WTC11 (cell line): ENCODE measurements at regions not wholly inside any gene's neighbourhood (a gene's known extent, or its start where the extent isn't known, plus 50 kb on each side); places are given as distances from the start of the nearest gene placed in this dataset.
A peak's percentile ranks its signal among the peaks of the same experiment; 100 is the strongest.

ENCODE experiments used
- ATAC-seq: fragments of 200-7000 bp; cut with Tn5 transposase; 2 replicates; pipeline ENCODE4 v1.10.0; 2021; ENCODE audit warnings: mild to moderate bottlenecking, moderate library complexity
- CTCF ChIA-PET: fragments of 300-600 bp; sonication (Branson Sonifier 250); formaldehyde crosslinking; loops from one replicate; lab custom pipeline; 2021; ENCODE audit warnings: antibody characterized with exemption; lab: Charles Lee
- POLR2A ChIA-PET: fragments of 350-600 bp; sonication (Branson Sonifier 250); formaldehyde crosslinking; loops from one replicate; lab custom pipeline; 2021; ENCODE audit warnings: antibody characterized with exemption; lab: Charles Lee
- DNase-seq: peaks from one replicate; pipeline ENCODE4 v3.0.0; 2021; ENCODE audit warnings: low spot score
- H3K27ac Mint-ChIP-seq: 2 replicates; pipeline ENCODE4 v1.8.0; 2021; ENCODE audit warnings: mixed read lengths
- H3K27me3 Mint-ChIP-seq: 2 replicates; pipeline ENCODE4 v1.8.0; 2021; ENCODE audit warnings: low read depth, mild to moderate bottlenecking, moderate library complexity, mixed read lengths
- H3K36me3 Mint-ChIP-seq: 2 replicates; pipeline ENCODE4 v1.8.0; 2021; ENCODE audit warnings: mixed read lengths
- H3K4me1 Mint-ChIP-seq: 2 replicates; pipeline ENCODE4 v1.8.0; 2022; ENCODE audit warnings: mixed read lengths
- H3K4me3 Mint-ChIP-seq: 2 replicates; pipeline ENCODE4 v1.8.0; 2021; ENCODE audit warnings: mild to moderate bottlenecking, moderate library complexity, mixed read lengths
- H3K9me3 Mint-ChIP-seq: 2 replicates; pipeline ENCODE4 v1.8.0; 2021; ENCODE audit warnings: mixed read lengths
- ATF1 ChIP-seq: sonication (generic); formaldehyde crosslinking; IDR thresholded peaks from 2 replicates; pipeline ENCODE4 v1.8.1; 2023; ENCODE audit warnings: mild to moderate bottlenecking, moderate library complexity, missing genetic modification reagents
- CREM ChIP-seq: sonication (generic); formaldehyde crosslinking; IDR thresholded peaks from 2 replicates; pipeline ENCODE4 v1.8.1; 2022; ENCODE audit warnings: mild to moderate bottlenecking, missing genetic modification reagents, moderate library complexity
- EMX1 ChIP-seq: fragments of 250-450 bp; sonication (Bioruptor Pico); IDR thresholded peaks from 2 replicates; pipeline ENCODE4 v1.8.0; 2021; ENCODE audit warnings: mild to moderate bottlenecking
- ESRRA ChIP-seq: sonication (generic); formaldehyde crosslinking; IDR thresholded peaks from 2 replicates; pipeline ENCODE4 v1.8.1; 2022; ENCODE audit warnings: mild to moderate bottlenecking, missing genetic modification reagents, borderline replicate concordance
- FOXK1 ChIP-seq: sonication (generic); formaldehyde crosslinking; IDR thresholded peaks from 2 replicates; pipeline ENCODE4 v1.8.0; 2022; ENCODE audit warnings: mild to moderate bottlenecking, moderate library complexity, missing genetic modification reagents
- HMGA2 ChIP-seq: fragments of 250-450 bp; sonication (Bioruptor Pico); IDR thresholded peaks from 2 replicates; pipeline ENCODE4 v1.4.0; 2021; ENCODE audit warnings: mild to moderate bottlenecking, moderate library complexity
- JUN ChIP-seq: sonication (generic); formaldehyde crosslinking; IDR thresholded peaks from 2 replicates; pipeline ENCODE4 v1.8.0; 2023; ENCODE audit warnings: mild to moderate bottlenecking, missing genetic modification reagents
- NFATC4 ChIP-seq: fragments of 250-450 bp; sonication (Bioruptor Pico); IDR thresholded peaks from 2 replicates; pipeline ENCODE4 v1.9.0; 2021; ENCODE audit warnings: mild to moderate bottlenecking
- NFE2L1 ChIP-seq: sonication (generic); formaldehyde crosslinking; IDR thresholded peaks from 2 replicates; pipeline ENCODE4 v1.8.1; 2023; ENCODE audit warnings: missing genetic modification reagents
- NR2C2 ChIP-seq: sonication (generic); formaldehyde crosslinking; IDR thresholded peaks from 2 replicates; pipeline ENCODE4 v1.8.0; 2022; ENCODE audit warnings: mild to moderate bottlenecking, missing genetic modification reagents
- OVOL2 ChIP-seq: fragments of 250-450 bp; sonication (Bioruptor Pico); IDR thresholded peaks from 2 replicates; pipeline ENCODE4 v1.9.0; 2021; ENCODE audit warnings: mild to moderate bottlenecking, borderline replicate concordance
- RORB ChIP-seq: fragments of 250-450 bp; sonication (Bioruptor Pico); IDR thresholded peaks from 2 replicates; pipeline ENCODE4 v1.9.0; 2021; ENCODE audit warnings: mild to moderate bottlenecking
- TCF7 ChIP-seq: sonication (generic); formaldehyde crosslinking; IDR thresholded peaks from 2 replicates; pipeline ENCODE4 v1.8.0; 2022; ENCODE audit warnings: mild to moderate bottlenecking, low read depth, missing genetic modification reagents, moderate library complexity
- TP53 ChIP-seq: sonication (generic); formaldehyde crosslinking; IDR thresholded peaks from 2 replicates; pipeline ENCODE4 v1.8.1; 2023; ENCODE audit warnings: mild to moderate bottlenecking, missing genetic modification reagents
- ZNF232 ChIP-seq: sonication (generic); formaldehyde crosslinking; IDR thresholded peaks from 2 replicates; pipeline ENCODE4 v1.8.0; 2022; ENCODE audit warnings: mild to moderate bottlenecking, missing genetic modification reagents
- ZNF263 ChIP-seq: sonication (generic); formaldehyde crosslinking; IDR thresholded peaks from 2 replicates; pipeline ENCODE4 v1.8.1; 2022; ENCODE audit warnings: low read depth, mild to moderate bottlenecking, moderate library complexity, missing genetic modification reagents
- ZNF423 ChIP-seq: fragments of 250-450 bp; sonication (Bioruptor Pico); IDR thresholded peaks from 2 replicates; pipeline ENCODE4 v2.1.2; 2022; ENCODE audit warnings: mild to moderate bottlenecking, moderate library complexity
- ZNF671 ChIP-seq: fragments of 250-450 bp; sonication (Bioruptor Pico); IDR thresholded peaks from 2 replicates; pipeline ENCODE4 v1.8.0; 2021; ENCODE audit warnings: mild to moderate bottlenecking
- TF ChIP-seq, protein P1 (sequence below): sonication (generic); formaldehyde crosslinking; IDR thresholded peaks from 2 replicates; pipeline ENCODE4 v1.8.1; 2023; ENCODE audit warnings: mild to moderate bottlenecking, moderate library complexity, missing genetic modification reagents
- TF ChIP-seq, protein P2 (sequence below): sonication (generic); formaldehyde crosslinking; IDR thresholded peaks from 2 replicates; pipeline ENCODE4 v1.8.1; 2023; ENCODE audit warnings: mild to moderate bottlenecking, missing genetic modification reagents
- TF ChIP-seq, protein P3 (sequence below): sonication (generic); formaldehyde crosslinking; IDR thresholded peaks from 2 replicates; pipeline ENCODE4 v1.8.1; 2022; ENCODE audit warnings: low read depth, mild to moderate bottlenecking, moderate library complexity, missing genetic modification reagents, borderline replicate concordance
- TF ChIP-seq, protein P4 (sequence below): sonication (generic); formaldehyde crosslinking; IDR thresholded peaks from 2 replicates; pipeline ENCODE4 v1.8.1; 2022; ENCODE audit warnings: mild to moderate bottlenecking, missing genetic modification reagents, moderate library complexity, borderline replicate concordance
- TF ChIP-seq, protein P5 (sequence below): fragments of 250-450 bp; sonication (Bioruptor Pico); IDR thresholded peaks from 2 replicates; pipeline ENCODE4 v2.1.2; 2022; ENCODE audit warnings: mild to moderate bottlenecking, moderate library complexity
- TF ChIP-seq, protein P6 (sequence below): fragments of 200-600 bp; IDR thresholded peaks from 2 replicates; pipeline ENCODE4 v1.8.0; 2022; ENCODE audit warnings: antibody characterized with exemption
- TF ChIP-seq, protein P7 (sequence below): fragments of 250-450 bp; sonication (Bioruptor Pico); IDR thresholded peaks from 2 replicates; pipeline ENCODE4 v1.9.0; 2021; ENCODE audit warnings: moderate library complexity, mild to moderate bottlenecking, inconsistent platforms, borderline replicate concordance

DNA sequence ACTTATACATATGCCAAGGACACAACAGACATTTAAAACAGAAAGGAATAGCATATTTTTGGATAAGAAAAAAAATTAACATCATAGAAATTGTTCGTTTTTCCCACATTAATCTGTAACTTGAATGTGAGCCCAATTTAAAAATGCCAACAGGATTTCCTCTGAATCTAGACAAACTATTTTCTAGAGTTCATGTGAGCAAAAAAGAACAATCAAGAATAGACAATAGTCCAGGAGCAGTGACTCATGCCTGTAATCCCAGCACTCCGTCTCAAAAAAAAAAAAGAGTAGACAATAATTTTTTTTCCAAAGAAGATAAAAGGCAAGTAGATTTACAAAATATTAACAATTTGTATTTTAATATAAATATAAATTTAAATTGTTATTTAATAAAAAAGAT lies 73.7 kb upstream of the DUSP21 start:
- ChIA-PET CTCF (no interaction called here), POLR2A (no interaction called here)
- peaks cover 5% of the 10 kb centered on the region; the same call in 1 of the 2 replicates for H3K9me3 Mint-ChIP-seq
- no peaks in the 10 kb centered on the region for H3K36me3 Mint-ChIP-seq
- no peak overlapping the region for H3K27ac Mint-ChIP-seq
- peaks cover 7% of the 10 kb centered on the region for H3K4me1 Mint-ChIP-seq
- no peaks in the 10 kb centered on the region for H3K27me3 Mint-ChIP-seq
- no peak for DNase-seq
- TF ChIP-seq NFE2L1 (CRISPR knock-in tag), result no peak
- TF ChIP-seq, protein P1, sequence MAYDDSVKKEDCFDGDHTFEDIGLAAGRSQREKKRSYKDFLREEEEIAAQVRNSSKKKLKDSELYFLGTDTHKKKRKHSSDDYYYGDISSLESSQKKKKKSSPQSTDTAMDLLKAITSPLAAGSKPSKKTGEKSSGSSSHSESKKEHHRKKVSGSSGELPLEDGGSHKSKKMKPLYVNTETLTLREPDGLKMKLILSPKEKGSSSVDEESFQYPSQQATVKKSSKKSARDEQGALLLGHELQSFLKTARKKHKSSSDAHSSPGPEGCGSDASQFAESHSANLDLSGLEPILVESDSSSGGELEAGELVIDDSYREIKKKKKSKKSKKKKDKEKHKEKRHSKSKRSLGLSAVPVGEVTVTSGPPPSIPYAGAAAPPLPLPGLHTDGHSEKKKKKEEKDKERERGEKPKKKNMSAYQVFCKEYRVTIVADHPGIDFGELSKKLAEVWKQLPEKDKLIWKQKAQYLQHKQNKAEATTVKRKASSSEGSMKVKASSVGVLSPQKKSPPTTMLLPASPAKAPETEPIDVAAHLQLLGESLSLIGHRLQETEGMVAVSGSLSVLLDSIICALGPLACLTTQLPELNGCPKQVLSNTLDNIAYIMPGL (CRISPR knock-in tag), result no peak
- no peak for TF ChIP-seq ZNF423 (CRISPR knock-in tag)
- H3K4me3 Mint-ChIP-seq, result no peak overlapping the region
- ATAC-seq, result no peak

DNA sequence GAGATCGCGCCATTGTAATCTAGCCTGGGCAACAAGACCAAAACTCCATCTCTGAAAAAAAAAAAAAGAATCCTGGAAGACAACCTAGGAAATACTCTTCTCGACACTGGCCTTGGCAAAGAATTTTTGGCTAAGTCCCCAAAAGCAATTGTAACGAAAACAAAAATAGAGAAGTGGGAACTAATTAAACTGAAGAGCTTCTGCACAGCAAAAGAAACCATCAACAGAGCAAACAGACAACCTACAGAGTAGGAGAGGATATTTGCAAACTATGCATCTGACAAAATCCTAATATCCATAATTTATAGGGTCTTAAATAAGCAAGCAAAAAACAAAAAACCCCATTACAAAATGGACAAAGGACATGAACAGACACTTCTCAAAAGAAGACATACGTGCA lies 76.5 kb upstream of the DUSP21 start:
- no peaks in the 10 kb centered on the region for H3K36me3 Mint-ChIP-seq
- ChIA-PET POLR2A (no interaction called here), CTCF (no interaction called here)
- no peaks in the 10 kb centered on the region for H3K27me3 Mint-ChIP-seq
- peaks cover 7% of the 10 kb centered on the region for H3K4me1 Mint-ChIP-seq
- DNase-seq (no peak), ATAC-seq (no peak)
- peaks cover 5% of the 10 kb centered on the region; the same call in 1 of the 2 replicates for H3K9me3 Mint-ChIP-seq
- no peak overlapping the region for H3K27ac Mint-ChIP-seq
- no peak overlapping the region for H3K4me3 Mint-ChIP-seq
- no peak for TF ChIP-seq ZNF263
- TF ChIP-seq, protein P2, sequence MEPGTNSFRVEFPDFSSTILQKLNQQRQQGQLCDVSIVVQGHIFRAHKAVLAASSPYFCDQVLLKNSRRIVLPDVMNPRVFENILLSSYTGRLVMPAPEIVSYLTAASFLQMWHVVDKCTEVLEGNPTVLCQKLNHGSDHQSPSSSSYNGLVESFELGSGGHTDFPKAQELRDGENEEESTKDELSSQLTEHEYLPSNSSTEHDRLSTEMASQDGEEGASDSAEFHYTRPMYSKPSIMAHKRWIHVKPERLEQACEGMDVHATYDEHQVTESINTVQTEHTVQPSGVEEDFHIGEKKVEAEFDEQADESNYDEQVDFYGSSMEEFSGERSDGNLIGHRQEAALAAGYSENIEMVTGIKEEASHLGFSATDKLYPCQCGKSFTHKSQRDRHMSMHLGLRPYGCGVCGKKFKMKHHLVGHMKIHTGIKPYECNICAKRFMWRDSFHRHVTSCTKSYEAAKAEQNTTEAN (CRISPR knock-in tag), result no peak
- no peak for TF ChIP-seq ATF1 (CRISPR knock-in tag)
- TF ChIP-seq ESRRA (CRISPR knock-in tag), result no peak
- no peak for TF ChIP-seq EMX1 (CRISPR knock-in tag)
- TF ChIP-seq NFATC4 (CRISPR knock-in tag), result no peak
- TF ChIP-seq FOXK1 (CRISPR knock-in tag), result no peak
- TF ChIP-seq, protein P3, sequence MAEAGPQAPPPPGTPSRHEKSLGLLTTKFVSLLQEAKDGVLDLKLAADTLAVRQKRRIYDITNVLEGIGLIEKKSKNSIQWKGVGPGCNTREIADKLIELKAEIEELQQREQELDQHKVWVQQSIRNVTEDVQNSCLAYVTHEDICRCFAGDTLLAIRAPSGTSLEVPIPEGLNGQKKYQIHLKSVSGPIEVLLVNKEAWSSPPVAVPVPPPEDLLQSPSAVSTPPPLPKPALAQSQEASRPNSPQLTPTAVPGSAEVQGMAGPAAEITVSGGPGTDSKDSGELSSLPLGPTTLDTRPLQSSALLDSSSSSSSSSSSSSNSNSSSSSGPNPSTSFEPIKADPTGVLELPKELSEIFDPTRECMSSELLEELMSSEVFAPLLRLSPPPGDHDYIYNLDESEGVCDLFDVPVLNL, result no peak
- no peak for TF ChIP-seq OVOL2
- no peak for TF ChIP-seq NFE2L1 (CRISPR knock-in tag)
- TF ChIP-seq, protein P4, sequence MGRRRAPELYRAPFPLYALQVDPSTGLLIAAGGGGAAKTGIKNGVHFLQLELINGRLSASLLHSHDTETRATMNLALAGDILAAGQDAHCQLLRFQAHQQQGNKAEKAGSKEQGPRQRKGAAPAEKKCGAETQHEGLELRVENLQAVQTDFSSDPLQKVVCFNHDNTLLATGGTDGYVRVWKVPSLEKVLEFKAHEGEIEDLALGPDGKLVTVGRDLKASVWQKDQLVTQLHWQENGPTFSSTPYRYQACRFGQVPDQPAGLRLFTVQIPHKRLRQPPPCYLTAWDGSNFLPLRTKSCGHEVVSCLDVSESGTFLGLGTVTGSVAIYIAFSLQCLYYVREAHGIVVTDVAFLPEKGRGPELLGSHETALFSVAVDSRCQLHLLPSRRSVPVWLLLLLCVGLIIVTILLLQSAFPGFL (CRISPR knock-in tag), result no peak
- TF ChIP-seq, protein P5, sequence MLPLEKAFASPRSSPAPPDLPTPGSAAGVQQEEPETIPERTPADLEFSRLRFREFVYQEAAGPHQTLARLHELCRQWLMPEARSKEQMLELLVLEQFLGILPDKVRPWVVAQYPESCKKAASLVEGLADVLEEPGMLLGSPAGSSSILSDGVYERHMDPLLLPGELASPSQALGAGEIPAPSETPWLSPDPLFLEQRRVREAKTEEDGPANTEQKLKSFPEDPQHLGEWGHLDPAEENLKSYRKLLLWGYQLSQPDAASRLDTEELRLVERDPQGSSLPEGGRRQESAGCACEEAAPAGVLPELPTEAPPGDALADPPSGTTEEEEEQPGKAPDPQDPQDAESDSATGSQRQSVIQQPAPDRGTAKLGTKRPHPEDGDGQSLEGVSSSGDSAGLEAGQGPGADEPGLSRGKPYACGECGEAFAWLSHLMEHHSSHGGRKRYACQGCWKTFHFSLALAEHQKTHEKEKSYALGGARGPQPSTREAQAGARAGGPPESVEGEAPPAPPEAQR, result no peak
- TF ChIP-seq CREM (CRISPR knock-in tag), result no peak
- no peak for TF ChIP-seq NR2C2
- TF ChIP-seq ZNF232, result no peak
- no peak for TF ChIP-seq TP53 (CRISPR knock-in tag)

DNA sequence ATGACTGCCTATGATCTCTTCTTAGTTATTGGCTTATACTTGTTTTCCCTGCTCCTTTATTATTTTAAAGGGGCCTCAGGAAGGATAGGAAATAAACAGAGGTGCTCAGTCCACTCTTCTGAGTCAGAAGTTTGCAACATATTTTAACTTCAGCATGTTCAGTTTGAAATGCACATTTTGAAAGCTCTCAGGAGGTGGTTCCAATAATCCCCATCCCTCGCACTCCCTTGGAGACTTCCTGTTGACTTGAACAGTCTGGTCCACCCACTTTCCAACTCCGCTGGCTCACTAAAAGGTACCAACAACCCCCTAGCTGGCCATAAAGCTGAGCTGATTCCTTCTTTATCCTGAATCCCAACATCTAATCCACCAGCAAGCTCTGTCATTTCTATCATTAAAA lies 78.3 kb upstream of the DUSP21 start:
- no peaks in the 10 kb centered on the region for H3K27me3 Mint-ChIP-seq
- ChIA-PET CTCF (no interaction called here), POLR2A (no interaction called here)
- H3K27ac Mint-ChIP-seq, result peak overlapping the region; percentile 36; the same call in 1 of the 2 replicates
- no peak for ATAC-seq
- DNase-seq, result no peak
- H3K36me3 Mint-ChIP-seq, result no peaks in the 10 kb centered on the region
- peaks cover 13% of the 10 kb centered on the region for H3K4me1 Mint-ChIP-seq
- H3K4me3 Mint-ChIP-seq, result no peak overlapping the region
- H3K9me3 Mint-ChIP-seq, result peaks cover 5% of the 10 kb centered on the region; the same call in 1 of the 2 replicates
- TF ChIP-seq HMGA2 (CRISPR knock-in tag) (no peak), TCF7 (CRISPR knock-in tag) (no peak), ZNF423 (CRISPR knock-in tag) (no peak), RORB (CRISPR knock-in tag) (no peak), NFE2L1 (CRISPR knock-in tag) (no peak), TP53 (CRISPR knock-in tag) (no peak), ZNF671 (CRISPR knock-in tag) (no peak), ZNF232 (no peak), JUN (CRISPR knock-in tag) (no peak)
- TF ChIP-seq, protein P6, sequence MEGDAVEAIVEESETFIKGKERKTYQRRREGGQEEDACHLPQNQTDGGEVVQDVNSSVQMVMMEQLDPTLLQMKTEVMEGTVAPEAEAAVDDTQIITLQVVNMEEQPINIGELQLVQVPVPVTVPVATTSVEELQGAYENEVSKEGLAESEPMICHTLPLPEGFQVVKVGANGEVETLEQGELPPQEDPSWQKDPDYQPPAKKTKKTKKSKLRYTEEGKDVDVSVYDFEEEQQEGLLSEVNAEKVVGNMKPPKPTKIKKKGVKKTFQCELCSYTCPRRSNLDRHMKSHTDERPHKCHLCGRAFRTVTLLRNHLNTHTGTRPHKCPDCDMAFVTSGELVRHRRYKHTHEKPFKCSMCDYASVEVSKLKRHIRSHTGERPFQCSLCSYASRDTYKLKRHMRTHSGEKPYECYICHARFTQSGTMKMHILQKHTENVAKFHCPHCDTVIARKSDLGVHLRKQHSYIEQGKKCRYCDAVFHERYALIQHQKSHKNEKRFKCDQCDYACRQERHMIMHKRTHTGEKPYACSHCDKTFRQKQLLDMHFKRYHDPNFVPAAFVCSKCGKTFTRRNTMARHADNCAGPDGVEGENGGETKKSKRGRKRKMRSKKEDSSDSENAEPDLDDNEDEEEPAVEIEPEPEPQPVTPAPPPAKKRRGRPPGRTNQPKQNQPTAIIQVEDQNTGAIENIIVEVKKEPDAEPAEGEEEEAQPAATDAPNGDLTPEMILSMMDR, result no peak
- TF ChIP-seq, protein P7, sequence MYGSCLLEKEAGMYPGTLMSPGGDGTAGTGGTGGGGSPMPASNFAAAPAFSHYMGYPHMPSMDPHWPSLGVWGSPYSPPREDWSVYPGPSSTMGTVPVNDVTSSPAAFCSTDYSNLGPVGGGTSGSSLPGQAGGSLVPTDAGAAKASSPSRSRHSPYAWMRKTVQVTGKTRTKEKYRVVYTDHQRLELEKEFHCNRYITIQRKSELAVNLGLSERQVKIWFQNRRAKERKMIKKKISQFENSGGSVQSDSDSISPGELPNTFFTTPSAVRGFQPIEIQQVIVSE, result no peak
